Esophagus squamous epithelium (tissue), 5 donors: ENCODE measurements at regions not wholly inside any gene's neighbourhood (a gene's known extent, or its start where the extent isn't known, plus 50 kb on each side); places are given as distances from the start of the nearest gene placed in this dataset.
"Not testable (repeated sequence)": the region's sequence is repeated elsewhere in the genome, so short reads cannot be mapped to it uniquely, and the experiment has no call there.

ENCODE experiments used
- DNase-seq: peaks from one replicate; lab custom pipeline; 2025; lab: John Stamatoyannopoulos, UW
- H3K27ac ChIP-seq, 4 donors: fragments of 200-600 bp; sonication (generic); one replicate each; pipeline ENCODE4 v1.5.1; 2016 to 2019; ENCODE audit warnings: mild to moderate bottlenecking in 1 of 4
- H3K27me3 ChIP-seq, 4 donors: fragments of 200-600 bp; sonication (generic); 1 replicate in 3 of 4; 2 replicates in 1 of 4; pipeline versions ENCODE4 v1.5.1 to v1.6.0; 2017 to 2021; ENCODE audit warnings: antibody characterized with exemption in 1 of 4
- H3K36me3 ChIP-seq, 3 donors: fragments of 200-600 bp; sonication (generic); one replicate each; pipeline ENCODE4 v1.5.1; 2016 to 2019
- H3K4me1 ChIP-seq, 3 donors: fragments of 200-600 bp; sonication (generic); one replicate each; pipeline ENCODE4 v1.5.1; 2017 to 2019
- H3K4me3 ChIP-seq, 4 donors: fragments of 200-600 bp; sonication (generic); 1 replicate in 3 of 4; 2 replicates in 1 of 4; pipeline ENCODE4 v1.5.1; 2016 to 2019; ENCODE audit warnings: mild to moderate bottlenecking in 2 of 4, moderate library complexity in 1 of 4
- H3K9me3 ChIP-seq, 3 donors: fragments of 200-600 bp; sonication (generic); one replicate each; pipeline ENCODE4 v1.5.1; 2016 to 2019
- POLR2A ChIP-seq, 4 donors: fragments of 450-650 bp; IDR thresholded peaks; one replicate each; pipeline ENCODE4 v1.6.1; 2017; ENCODE audit warnings: antibody characterized with exemption in 4 of 4, mild to moderate bottlenecking in 4 of 4, moderate library complexity in 3 of 4
- WGBS, 2 donors: methylation state at CpG; one replicate each; pipeline ENCODE4 v1.1.5; 2018; 5-methylcytosine and 5-hydroxymethylcytosine counted together
- intact Hi-C: fragments of 100-400 bp; cut with DNase I; formaldehyde crosslinking; loops from one replicate; pipeline ENCODE4 v1.15.0; 2022
- TF ChIP-seq, protein P1 (sequence below), 6 experiments: fragments of 450-650 bp in 4 of 6; fragments of 200-600 bp in 2 of 6; sonication (generic) in 2 of 6; IDR thresholded peaks; one replicate each; pipeline ENCODE4 v1.5.1; 2016 to 2019; ENCODE audit warnings: antibody characterized with exemption in 6 of 6, mild to moderate bottlenecking in 4 of 6, moderate library complexity in 4 of 6
- donor health status: DM: yes; HTN: yes; CAD: no.

DNA sequence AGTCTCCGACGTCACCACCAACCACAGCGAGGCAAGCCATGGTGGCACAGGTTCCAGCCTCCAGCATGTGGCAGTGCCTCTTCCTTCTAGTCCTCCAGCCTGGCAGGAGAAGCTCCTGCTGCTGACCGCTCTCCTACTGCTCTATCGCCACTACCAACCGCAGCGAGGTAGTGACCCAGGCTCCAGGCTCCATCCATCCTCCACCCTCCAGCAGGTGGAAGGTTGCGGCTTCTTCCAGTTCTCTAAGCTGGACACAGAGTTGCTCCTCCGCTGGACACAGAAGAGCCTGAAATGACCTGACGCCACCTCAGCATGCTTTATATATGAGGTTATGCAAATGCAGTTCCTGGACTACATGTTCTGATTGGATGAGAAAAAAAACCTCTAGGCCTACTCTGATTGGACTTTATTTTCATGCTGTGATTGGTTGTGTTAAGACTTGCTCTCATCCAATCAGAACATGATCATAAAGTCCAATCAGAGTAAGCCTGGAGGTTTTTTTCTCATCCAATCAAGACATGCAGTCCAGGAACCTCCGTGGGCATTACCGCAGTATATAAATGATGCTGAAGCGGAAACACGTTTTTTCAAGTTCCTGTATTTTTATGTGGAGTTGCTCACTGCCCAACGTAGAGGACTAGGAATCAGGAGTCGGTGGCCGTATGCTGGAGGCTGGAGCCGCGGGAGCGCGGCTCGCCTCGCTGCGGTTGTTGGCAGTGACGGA, 174.7 kb downstream of the USP22 start:
- intact Hi-C loops, H3K4me3 ChIP-seq, DNase-seq, H3K4me1 ChIP-seq, H3K36me3 ChIP-seq, H3K27ac ChIP-seq, H3K9me3 ChIP-seq: not testable (repeated sequence)
- peaks cover 0 to 13% (median 0%) of the 10 kb centered on the region in 4 donors for H3K27me3 ChIP-seq
- WGBS, 2 donors: 86 to 96% methylated on average over 17 to 19 of the region's 25 CpGs

DNA sequence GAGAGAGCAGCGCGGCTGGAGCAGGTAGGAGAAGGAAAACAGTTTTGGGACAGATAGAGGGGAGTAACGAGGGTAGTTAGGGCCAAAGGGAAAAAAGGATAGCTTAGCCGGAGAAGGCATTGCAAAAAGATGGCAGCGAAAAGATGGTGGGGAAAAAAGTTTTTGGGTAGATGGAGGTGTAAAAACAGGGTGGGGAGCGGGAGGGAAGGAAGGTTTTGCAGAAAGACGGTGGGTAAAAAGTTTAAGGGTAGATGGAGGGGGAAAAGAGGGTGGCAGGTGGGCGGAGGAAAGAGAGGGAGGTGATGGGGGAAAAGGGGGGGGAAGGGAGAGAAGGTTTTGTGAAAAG, 174.2 kb downstream of the USP22 start:
- DNase-seq, H3K4me3 ChIP-seq, H3K9me3 ChIP-seq, H3K4me1 ChIP-seq, H3K27ac ChIP-seq, H3K36me3 ChIP-seq, intact Hi-C loops: not testable (repeated sequence)
- peaks cover 0 to 13% (median 0%) of the 10 kb centered on the region in 4 donors for H3K27me3 ChIP-seq
- WGBS, 2 donors: 79 to 83% methylated on average over 8 of the region's 8 CpGs

DNA sequence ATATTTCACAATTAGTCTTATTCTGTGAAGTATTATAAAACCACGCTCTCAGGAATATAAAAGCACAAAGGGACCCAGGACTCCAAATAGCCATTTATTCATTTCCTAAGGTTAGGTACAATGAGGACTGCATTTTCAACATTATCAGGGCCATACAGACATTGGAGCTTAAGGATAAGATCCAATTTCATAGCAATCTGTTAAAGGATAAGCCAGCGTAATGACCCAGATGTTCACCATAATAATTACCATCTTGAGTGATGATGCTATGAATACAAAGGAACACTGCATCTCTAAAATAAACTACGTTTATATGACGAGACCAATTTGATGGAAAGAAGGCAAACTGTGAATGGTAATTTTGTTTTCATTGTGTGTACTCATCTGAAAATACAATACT, 169.6 kb downstream of the USP22 start:
- peaks cover 0 to 14% (median 0%) of the 10 kb centered on the region in 4 donors for H3K27me3 ChIP-seq
- H3K36me3 ChIP-seq, intact Hi-C loops, H3K9me3 ChIP-seq, DNase-seq, H3K4me1 ChIP-seq, H3K4me3 ChIP-seq, H3K27ac ChIP-seq: not testable (repeated sequence)
- 75 to 76% methylated on average over 4 of the region's 4 CpGs for WGBS, 2 donors

DNA sequence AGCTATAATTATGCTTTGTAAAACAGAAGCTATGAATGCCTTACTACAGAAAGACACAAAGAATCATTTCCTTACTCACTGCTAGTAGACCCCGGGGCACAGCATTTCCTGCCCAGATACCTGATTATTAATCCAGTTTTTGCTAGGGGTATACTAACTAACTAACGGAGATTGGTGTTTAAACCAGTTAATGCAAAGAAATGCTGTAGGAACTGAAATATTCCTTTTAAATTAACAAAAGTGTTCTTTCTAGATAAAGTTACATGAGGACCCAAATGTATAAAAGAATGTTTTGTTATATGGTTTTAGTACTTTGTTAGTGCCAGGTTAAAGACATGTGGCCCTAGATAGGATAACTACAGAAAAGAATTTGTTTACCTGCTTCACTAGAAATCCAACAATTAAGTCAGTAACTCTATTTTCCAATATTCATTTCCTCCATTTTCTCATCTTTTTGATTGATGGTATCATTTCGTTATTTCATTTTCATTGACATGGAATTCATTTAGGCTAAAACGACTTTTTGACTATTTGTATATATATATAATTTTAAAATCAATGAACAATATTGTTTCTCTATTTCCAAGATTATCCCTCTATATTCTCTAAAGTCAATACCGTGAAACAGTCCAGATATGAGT, 169.0 kb downstream of the USP22 start:
- 68 to 71% methylated on average over 5 of the region's 5 CpGs for WGBS, 2 donors
- H3K36me3 ChIP-seq, H3K27ac ChIP-seq, H3K9me3 ChIP-seq, H3K4me3 ChIP-seq, intact Hi-C loops, H3K4me1 ChIP-seq, DNase-seq: not testable (repeated sequence)
- peaks cover 0 to 17% (median 0%) of the 10 kb centered on the region in 4 donors for H3K27me3 ChIP-seq

DNA sequence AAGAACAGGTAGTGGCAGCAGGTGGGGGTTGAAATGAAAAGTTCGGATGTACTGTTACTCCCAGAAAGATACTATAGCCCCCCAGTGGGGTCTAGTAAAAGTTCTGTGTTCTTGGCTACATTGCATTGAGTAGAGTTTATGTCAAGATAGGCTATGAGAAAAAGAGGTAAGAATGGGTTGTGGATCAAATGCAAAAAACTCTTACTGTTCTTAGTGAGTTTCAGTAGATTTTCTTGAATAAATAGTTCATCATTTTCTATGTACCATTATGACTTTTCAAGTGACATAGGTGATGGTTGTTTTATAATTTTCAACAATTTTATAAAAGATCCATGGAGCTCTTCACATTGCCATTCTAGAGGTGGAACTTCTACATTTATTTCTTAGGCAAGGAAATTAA, 165.4 kb downstream of the USP22 start:
- H3K27me3 ChIP-seq: peaks cover 0 to 36% (median 0%) of the 10 kb centered on the region in 4 donors
- H3K4me1 ChIP-seq, H3K4me3 ChIP-seq, H3K9me3 ChIP-seq, H3K27ac ChIP-seq, DNase-seq, intact Hi-C loops, H3K36me3 ChIP-seq: not testable (repeated sequence)
- WGBS, 2 donors: 60 to 76% methylated on average over 1 of the region's 1 CpG

DNA sequence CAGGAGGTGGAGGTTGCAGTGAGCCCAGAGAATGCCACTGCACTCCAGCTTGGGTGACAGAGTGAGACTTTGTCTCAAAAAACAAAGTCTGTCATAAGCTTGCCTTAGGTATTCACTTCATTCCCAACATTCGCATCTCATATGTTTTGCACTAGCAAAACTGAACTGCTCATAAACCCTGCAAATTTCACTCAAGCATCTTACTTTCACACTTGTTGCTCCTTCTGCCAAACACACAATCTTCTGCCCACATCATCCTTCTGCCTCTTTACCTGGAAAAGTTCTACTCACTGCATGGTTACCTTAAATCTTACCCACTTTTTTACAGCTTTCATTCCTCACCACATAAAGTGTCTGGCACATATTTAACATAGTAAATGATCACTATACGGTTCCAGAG, 152.5 kb downstream of the USP22 start:
- peaks cover 0 to 5% (median 0%) of the 10 kb centered on the region in 4 donors for H3K27me3 ChIP-seq
- no peaks in the 10 kb centered on the region for H3K9me3 ChIP-seq
- no peak overlapping the region for H3K27ac ChIP-seq
- no peak overlapping the region for H3K4me3 ChIP-seq
- no peaks in the 10 kb centered on the region for H3K4me1 ChIP-seq
- 63 to 78% methylated on average over 2 of the region's 2 CpGs for WGBS, 2 donors
- H3K36me3 ChIP-seq: no peaks in the 10 kb centered on the region
- TF ChIP-seq POLR2A (IDR thresholded peaks at IDR 0.05): no peak
- TF ChIP-seq, protein P1, sequence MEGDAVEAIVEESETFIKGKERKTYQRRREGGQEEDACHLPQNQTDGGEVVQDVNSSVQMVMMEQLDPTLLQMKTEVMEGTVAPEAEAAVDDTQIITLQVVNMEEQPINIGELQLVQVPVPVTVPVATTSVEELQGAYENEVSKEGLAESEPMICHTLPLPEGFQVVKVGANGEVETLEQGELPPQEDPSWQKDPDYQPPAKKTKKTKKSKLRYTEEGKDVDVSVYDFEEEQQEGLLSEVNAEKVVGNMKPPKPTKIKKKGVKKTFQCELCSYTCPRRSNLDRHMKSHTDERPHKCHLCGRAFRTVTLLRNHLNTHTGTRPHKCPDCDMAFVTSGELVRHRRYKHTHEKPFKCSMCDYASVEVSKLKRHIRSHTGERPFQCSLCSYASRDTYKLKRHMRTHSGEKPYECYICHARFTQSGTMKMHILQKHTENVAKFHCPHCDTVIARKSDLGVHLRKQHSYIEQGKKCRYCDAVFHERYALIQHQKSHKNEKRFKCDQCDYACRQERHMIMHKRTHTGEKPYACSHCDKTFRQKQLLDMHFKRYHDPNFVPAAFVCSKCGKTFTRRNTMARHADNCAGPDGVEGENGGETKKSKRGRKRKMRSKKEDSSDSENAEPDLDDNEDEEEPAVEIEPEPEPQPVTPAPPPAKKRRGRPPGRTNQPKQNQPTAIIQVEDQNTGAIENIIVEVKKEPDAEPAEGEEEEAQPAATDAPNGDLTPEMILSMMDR (IDR thresholded peaks at IDR 0.05): no peak
- no peak for DNase-seq
- intact Hi-C loops: no loop called here

DNA sequence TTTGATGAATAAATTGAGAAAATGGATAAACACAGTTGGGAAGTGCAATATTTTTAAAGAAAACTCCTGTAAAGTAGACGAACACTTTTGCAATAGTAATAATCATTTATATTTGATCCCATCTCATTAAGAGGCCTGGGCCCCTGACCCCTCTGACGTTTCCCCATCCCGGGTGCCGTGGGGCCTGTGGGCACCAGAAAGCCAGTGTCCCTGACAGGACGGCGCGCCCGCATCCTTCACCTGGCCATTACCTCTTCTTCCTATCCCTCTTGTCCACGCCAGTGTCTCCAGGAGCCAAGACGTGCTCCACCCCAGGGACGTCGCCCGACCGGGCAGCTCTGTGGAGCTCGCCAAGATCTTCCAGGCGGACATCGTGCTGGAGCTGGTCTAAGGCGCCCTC, 147.4 kb downstream of the USP22 start:
- intact Hi-C loops, H3K36me3 ChIP-seq, DNase-seq, H3K27me3 ChIP-seq, H3K27ac ChIP-seq, H3K4me1 ChIP-seq, H3K4me3 ChIP-seq, H3K9me3 ChIP-seq: not testable (repeated sequence)
- 92 to 93% methylated on average over 4 to 8 of the region's 18 CpGs for WGBS, 2 donors

DNA sequence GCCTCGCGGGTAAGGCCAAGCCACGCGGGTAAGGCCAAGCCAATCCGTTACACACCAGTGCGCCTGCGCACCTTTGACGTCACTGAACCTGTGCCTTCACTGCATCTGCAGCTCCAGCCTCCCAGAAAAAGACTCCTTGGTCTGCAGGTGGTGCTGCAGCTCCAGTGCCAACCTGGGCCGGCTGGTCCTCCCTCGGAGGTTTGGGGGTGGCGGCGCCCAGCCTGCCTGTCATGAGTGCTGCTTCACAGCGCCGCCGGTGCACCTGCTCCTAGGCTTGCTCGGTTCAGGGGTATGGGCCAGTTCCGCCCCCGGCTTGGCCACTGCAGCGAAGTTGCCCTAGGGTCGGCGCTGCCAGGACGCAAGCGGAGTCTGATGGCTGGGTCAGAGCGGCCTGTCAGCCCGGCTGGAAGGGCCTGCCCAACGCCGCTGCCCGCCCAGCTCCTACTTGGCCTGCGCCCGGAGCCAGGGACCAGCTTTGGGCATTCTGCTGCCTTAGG, 146.6 kb downstream of the USP22 start:
- no peak for DNase-seq
- Histone ChIP-seq H3K4me3 (peak overlapping the region in 1 of 4 donors; percentile 30), H3K36me3 (no peaks in the 10 kb centered on the region), H3K27ac (no peak overlapping the region), H3K9me3 (no peaks in the 10 kb centered on the region), H3K4me1 (no peaks in the 10 kb centered on the region), H3K27me3 (no peaks in the 10 kb centered on the region)
- TF ChIP-seq POLR2A (IDR thresholded peaks at IDR 0.05): no peak
- TF ChIP-seq, protein P1 (IDR thresholded peaks at IDR 0.05): peak in 1 of 6 experiments; percentile 20
- 39 to 51% methylated on average over 8 to 23 of the region's 30 CpGs for WGBS, 2 donors
- intact Hi-C loops: no loop called here

DNA sequence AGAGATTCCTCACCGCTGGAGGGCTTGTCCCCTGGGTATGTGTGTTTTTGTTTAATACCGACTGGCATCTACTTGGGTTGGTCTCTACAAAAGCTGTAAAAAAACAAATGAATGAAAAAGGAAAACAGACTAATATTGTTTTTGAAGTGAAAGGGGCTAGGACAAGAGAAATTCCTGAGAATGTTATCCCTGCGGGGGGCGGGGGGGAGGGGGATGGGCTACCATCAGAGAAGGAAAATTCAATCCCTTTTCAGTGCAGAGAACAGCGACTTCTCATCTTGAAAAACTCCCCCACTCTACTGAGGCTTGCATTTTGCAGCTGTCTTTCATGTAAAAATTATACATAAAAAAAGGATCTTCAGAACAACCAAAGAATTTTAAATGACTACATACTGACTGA, 144.1 kb downstream of the USP22 start:
- DNase-seq, H3K36me3 ChIP-seq, H3K27ac ChIP-seq, H3K9me3 ChIP-seq, H3K4me3 ChIP-seq, H3K4me1 ChIP-seq, intact Hi-C loops: not testable (repeated sequence)
- H3K27me3 ChIP-seq: peaks cover 0 to 13% (median 0%) of the 10 kb centered on the region in 4 donors
- WGBS, 2 donors: 69 to 81% methylated on average over 4 to 5 of the region's 5 CpGs

DNA sequence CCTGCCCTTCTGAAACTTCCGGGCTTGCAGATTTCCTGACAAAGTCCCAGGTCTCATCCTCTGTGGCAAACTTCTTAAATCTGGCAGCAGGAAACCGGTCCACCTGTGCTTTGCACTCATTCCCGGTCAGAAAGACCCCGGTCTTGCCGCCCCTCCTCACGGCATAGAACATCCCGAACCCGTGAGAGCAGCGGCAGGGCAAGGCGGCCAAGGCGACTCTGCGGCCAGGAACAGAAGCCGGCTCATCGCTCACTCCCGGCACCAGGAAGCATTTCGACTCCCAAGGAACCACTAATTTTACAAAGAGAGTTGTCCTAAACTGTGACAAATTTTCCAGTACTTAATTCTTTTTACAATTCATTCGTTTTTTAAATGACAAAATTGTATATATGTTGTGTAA, 140.3 kb downstream of the USP22 start:
- H3K4me1 ChIP-seq, intact Hi-C loops, H3K27ac ChIP-seq, H3K9me3 ChIP-seq, H3K4me3 ChIP-seq, DNase-seq, H3K36me3 ChIP-seq: not testable (repeated sequence)
- H3K27me3 ChIP-seq: peaks cover 0 to 13% (median 0%) of the 10 kb centered on the region in 4 donors
- WGBS, 2 donors: 38 to 43% methylated on average over 16 to 17 of the region's 17 CpGs

DNA sequence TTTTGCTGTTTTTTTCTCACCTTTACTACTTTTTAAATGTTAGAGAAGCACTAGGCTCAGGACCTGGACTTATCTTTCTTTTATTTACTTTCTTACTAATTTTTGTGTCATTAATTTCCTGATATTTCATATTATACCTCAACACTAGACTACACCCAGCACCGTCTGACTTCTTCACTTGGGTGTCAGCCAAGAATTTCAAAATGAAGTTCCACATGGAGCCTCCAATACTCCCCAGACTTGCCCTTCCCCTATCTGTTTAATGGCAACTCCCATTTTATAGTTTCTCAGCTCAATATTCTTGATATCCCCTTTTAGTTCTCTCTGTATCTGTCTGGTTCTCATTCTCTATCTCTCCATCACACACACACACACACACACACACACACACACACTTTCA, 139.3 kb downstream of the USP22 start:
- H3K9me3 ChIP-seq, H3K4me3 ChIP-seq, H3K36me3 ChIP-seq, DNase-seq, intact Hi-C loops, H3K27ac ChIP-seq: not testable (repeated sequence)
- Histone ChIP-seq H3K27me3 (peaks cover 0 to 13% (median 0%) of the 10 kb centered on the region in 4 donors), H3K4me1 (peaks cover 0 to 11% (median 4%) of the 10 kb centered on the region in 3 donors)
- 4 to 25% methylated on average over 1 of the region's 1 CpG for whole genome bisulfite sequencing, 2 donors
